ENCODE measurements at regions not wholly inside any gene's neighbourhood (a gene's known extent, or its start where the extent isn't known, plus 50 kb on each side); places are given as distances from the start of the nearest gene placed in this dataset.

DNA sequence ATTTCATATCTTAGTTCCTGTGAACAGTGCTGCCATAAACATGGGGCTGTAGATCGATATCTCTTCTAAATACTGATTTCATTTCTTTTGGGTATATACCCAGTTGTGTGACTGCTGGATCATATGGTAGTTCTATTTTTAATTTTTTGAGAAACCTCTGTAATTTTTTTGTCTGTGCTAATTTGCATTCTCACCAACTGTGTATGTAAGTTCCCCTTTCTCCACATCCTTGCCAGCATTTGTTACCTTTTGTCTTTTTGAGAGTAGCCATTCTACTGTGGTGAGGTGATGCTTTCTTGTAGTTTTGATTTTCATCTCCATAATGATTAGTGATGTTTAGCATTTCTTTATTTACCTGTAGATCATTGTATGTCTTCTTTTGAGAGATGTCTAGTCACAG, 2086.5 kb upstream of the TENM3 start:
- no peak for DNase-seq
- Histone ChIP-seq H3K9me3 (no peaks in the 10 kb centered on the region), H3K27ac (no peak overlapping the region), H3K27me3 (no peaks in the 10 kb centered on the region), H3K36me3 (no peaks in the 10 kb centered on the region), H3K4me3 (no peak overlapping the region), H3K4me1 (no peaks in the 10 kb centered on the region)
- ATAC-seq = no peak
- TF ChIP-seq, protein P1, sequence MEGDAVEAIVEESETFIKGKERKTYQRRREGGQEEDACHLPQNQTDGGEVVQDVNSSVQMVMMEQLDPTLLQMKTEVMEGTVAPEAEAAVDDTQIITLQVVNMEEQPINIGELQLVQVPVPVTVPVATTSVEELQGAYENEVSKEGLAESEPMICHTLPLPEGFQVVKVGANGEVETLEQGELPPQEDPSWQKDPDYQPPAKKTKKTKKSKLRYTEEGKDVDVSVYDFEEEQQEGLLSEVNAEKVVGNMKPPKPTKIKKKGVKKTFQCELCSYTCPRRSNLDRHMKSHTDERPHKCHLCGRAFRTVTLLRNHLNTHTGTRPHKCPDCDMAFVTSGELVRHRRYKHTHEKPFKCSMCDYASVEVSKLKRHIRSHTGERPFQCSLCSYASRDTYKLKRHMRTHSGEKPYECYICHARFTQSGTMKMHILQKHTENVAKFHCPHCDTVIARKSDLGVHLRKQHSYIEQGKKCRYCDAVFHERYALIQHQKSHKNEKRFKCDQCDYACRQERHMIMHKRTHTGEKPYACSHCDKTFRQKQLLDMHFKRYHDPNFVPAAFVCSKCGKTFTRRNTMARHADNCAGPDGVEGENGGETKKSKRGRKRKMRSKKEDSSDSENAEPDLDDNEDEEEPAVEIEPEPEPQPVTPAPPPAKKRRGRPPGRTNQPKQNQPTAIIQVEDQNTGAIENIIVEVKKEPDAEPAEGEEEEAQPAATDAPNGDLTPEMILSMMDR (IDR thresholded peaks at IDR 0.05) = no peak
- intact Hi-C loops (cut with DNase I) = no loop called here
- 97 to 100% methylated on average over 1 of the region's 1 CpG for WGBS, 2 donors

DNA sequence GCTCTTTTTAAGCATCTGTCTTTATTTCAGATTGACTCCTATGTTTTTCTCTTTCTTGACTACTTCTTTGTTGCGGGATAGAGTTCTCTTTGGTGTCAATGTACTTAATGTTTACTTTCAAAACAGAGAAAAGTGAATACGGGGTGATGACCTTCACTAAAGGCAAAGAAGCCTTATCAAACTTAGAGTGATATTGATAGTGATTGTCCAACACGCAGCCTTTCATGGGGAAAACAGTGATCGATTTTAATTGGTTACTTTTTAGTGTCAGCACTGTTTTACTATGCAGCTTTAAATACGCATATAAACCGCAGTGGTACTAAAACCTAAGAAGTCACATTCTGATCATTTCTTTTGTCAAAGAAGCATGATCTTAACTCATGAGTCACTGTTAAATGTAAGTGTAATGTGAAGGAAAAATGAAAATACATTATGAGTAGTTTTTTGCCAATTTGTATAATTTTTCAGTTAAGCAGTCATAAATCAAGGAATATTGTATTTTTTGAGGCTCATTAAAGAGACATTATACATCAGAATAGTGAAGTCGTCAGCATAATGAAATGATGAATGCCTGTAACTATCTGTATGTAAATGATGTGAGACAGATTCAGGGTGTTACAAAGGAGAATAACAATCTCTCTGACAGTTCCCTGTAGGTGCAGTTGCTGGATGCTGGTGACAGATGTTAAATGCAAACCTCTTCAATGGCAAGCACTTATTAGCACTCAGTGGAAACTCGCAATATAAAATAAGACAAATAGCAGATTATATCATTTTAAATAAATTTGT, 2082.8 kb upstream of the TENM3 start:
- no peak for ATAC-seq
- Histone ChIP-seq H3K36me3 (no peaks in the 10 kb centered on the region), H3K4me1 (no peaks in the 10 kb centered on the region), H3K4me3 (no peak overlapping the region), H3K27ac (no peak overlapping the region), H3K9me3 (no peaks in the 10 kb centered on the region), H3K27me3 (no peaks in the 10 kb centered on the region)
- intact Hi-C loops (cut with DNase I) = no loop called here
- WGBS, 2 donors = 58 to 64% methylated on average over 8 of the region's 8 CpGs
- TF ChIP-seq, protein P1 (IDR thresholded peaks at IDR 0.05) = no peak
- no peak for DNase-seq

DNA sequence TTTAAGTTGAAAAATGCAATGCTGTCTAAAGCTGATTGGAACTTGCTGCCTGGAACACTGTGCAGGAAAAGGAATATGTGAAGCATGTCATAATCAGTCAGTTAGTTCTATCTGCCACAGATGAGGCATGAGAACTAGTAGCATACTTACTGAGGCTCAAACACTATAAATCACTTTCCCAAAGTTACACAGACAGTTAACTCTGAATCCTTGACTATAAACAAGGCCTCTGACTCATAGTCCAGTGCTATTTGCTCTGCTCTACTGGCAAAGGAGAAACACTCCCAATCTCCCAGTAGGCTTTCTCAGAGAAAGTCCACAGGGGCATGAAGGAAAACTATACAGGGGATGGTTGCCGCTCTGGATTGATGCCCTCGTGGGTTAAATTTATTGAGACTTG, 2078.4 kb upstream of the TENM3 start:
- WGBS, 2 donors = 74 to 84% methylated on average over 2 of the region's 2 CpGs
- H3K27ac ChIP-seq = no peak overlapping the region
- no peak for ATAC-seq

GRCh38 chr4:180169394-180169793, 2073.8 kb upstream of the TENM3 start:
- 50 to 59% methylated on average over 3 of the region's 3 CpGs for WGBS, 2 donors
- intact Hi-C loops (cut with DNase I) = no loop called here

More for the DNA sequence above, 2078.4 kb upstream of the TENM3 start:
- no peak overlapping the region for H3K4me3 ChIP-seq
- H3K36me3 ChIP-seq = no peaks in the 10 kb centered on the region
- H3K27me3 ChIP-seq = no peaks in the 10 kb centered on the region
- no peaks in the 10 kb centered on the region for H3K9me3 ChIP-seq
- TF ChIP-seq, protein P1 (IDR thresholded peaks at IDR 0.05) = no peak
- DNase-seq = no peak
- H3K4me1 ChIP-seq = no peaks in the 10 kb centered on the region
- intact Hi-C loops (cut with DNase I) = no loop called here

More at GRCh38 chr4:180169394-180169793, 2073.8 kb upstream of the TENM3 start:
- Histone ChIP-seq H3K36me3 (no peaks in the 10 kb centered on the region), H3K4me1 (no peaks in the 10 kb centered on the region), H3K27me3 (no peaks in the 10 kb centered on the region), H3K27ac (no peak overlapping the region), H3K4me3 (no peak overlapping the region), H3K9me3 (no peaks in the 10 kb centered on the region)
- TF ChIP-seq, protein P1 (IDR thresholded peaks at IDR 0.05) = no peak
- DNase-seq (no peak), ATAC-seq (no peak)
